Hippocampal formation (tissue), 2 donors: ENCODE measurements at regions not wholly inside any gene's neighbourhood (a gene's known extent, or its start where the extent isn't known, plus 50 kb on each side); places are given as distances from the start of the nearest gene placed in this dataset.

Source experiments
- DNase-seq, 2 donors: peaks; one replicate each; lab custom pipeline; 2025; lab: John Stamatoyannopoulos, UW

DNA sequence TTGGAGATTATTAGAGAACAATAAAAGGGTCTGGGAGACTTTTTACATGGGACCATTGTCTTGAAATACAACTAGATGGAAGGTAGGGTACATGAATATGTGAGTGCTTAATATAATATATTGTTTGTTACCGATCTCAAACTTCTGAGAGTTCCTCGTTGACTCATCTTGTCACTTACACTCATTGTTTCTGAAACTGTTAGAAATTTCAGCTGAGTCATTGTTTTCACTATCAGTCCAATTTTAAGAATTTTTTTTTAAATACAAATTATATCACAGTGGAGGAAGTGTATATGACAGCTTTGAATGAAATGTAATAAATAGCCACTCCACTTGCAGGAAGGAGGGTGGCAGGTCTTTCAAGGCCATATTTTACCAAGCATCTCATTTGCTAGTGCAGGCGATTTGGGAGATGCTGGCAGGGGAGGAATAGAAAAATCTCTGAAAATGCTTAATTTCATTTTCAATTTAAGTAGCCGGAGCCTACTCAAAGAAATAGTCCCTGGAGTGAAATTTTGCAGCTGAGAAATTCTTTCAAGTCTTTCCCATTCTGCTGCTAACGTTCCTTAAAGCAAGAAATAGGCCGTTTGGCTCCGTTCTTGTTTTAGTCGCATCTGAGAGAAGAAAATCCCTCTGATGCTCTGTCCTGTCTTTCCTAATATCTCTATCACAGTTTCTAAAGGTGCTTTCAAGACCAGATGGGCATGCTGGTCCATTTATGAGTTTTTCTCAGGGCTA is 1404.2 kb upstream of the CELF2 start:
- DNase-seq = no peak

- DNase-seq = no peak
Measured at GRCh38 chr10:9615189-9615588, 1402.5 kb upstream of the CELF2 start.

- DNase-seq = no peak
Measured at GRCh38 chr10:9621216-9621615, 1396.5 kb upstream of the CELF2 start.

GRCh38 chr10:9625304-9625703 is 1392.4 kb upstream of the CELF2 start:
- DNase-seq = no peak

GRCh38 chr10:9634466-9634865 is 1383.2 kb upstream of the CELF2 start:
- no peak for DNase-seq

DNA sequence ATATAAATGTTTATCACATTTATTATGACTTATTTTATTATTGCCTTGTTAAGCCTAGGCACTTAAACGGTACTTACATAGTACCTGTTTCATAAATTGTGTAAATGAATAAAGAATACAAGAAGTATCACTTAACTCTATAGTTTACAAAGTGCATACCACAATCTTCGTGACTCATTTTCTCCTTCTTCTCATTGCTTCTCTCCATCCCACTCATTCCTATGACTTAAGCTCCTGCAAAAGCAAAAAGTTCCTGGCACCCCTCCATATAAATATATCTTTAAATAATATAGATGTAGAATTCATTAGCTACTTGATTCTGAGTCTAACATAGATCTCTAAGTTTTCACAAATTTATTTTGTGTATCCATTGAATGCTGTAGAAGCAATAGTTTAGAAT is 1382.0 kb upstream of the CELF2 start:
- DNase-seq = no peak

GRCh38 chr10:9636216-9636615 is 1381.5 kb upstream of the CELF2 start:
- DNase-seq = no peak

DNA sequence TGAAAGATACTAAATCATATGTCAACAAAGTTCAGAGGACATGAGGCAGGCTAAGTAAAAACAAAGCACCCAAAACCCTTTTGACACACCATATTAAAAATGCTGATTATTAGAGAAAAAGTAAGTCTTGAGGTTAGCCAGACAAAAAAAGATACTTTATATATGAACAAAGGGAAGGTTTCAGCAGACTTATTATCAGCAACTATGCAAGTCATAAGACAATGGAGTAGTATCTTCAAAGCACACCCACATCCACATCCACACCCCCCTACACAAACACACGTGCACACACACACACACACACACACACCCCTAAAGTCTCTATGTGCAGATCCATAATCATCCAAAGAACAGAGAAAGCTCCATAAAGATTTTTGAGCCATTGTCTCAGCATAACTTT is 1373.9 kb upstream of the CELF2 start:
- no peak for DNase-seq

- DNase-seq = no peak
Measured at GRCh38 chr10:9645404-9645803, 1372.3 kb upstream of the CELF2 start.

DNA sequence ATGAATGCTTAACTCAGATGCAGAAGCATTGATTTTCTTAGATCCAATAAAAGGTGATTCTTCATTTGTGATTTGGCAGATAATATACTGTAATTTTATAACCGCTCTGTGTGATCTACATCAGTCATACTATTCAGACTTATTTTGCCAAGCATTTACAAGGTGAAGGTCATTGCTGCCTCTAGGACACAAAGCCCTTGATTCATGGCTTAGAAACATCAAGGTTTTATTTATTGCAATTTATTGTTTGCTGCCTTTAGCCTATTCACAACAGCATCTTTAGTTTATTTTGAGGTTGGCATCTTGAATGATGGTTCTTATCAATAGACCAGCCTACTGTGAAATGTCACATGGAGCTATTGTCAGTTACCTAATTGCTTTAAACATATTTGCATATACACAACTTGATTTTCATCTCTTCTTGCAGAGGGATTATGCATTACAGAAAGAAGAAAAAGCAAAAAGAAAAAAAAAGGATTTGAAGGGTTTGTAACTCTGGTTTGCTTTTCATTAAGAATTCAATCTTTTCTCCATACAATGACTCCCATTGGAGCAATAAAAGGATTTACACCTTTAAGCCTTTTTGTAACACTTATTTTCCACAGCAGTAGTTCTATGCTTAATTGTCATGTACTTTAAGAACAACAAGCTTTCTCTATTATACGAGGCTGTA is 1371.6 kb upstream of the CELF2 start:
- no peak for DNase-seq

DNA sequence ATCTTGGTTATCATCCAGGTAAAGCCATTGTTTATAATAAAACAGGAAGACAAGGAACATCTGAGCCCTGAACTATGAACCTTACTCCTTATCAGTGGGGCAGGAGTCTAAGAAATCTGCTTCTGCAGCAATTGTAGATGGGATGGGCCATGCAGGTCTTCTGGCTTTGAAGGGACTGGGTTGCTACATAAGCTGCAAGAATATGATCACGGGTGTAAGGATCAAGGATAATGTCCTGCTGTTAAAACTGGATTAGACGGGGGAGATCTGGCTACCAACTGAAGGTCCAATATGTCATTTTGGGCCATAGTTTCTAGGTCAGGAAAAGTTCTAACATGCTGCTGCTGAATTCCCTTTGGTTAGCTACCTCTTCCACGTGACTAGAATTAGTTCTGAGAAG is 1363.4 kb upstream of the CELF2 start:
- no peak for DNase-seq

DNA sequence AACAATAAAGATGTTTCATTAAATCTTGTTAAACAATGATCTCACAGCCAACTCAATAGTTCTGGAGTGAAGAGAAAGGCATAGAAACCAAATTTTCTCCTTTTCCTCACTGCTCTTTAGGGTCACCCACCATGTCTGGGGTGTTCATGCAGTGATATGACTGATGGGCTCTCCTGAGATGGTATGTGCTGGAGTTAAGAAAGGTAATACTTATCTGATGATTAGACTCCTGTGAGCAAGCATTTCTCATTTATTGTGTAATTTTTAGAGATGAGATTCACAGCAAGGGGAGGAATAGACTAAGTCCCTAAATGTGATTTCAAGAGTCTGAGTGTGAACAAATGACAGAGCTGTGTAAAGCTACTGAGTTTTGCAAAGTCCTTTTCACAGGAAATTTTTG is 1361.3 kb upstream of the CELF2 start:
- no peak for DNase-seq

GRCh38 chr10:9656996-9657395 is 1360.7 kb upstream of the CELF2 start:
- DNase-seq = no peak

- no peak for DNase-seq
Measured at GRCh38 chr10:9657530-9657929, 1360.1 kb upstream of the CELF2 start.

DNA sequence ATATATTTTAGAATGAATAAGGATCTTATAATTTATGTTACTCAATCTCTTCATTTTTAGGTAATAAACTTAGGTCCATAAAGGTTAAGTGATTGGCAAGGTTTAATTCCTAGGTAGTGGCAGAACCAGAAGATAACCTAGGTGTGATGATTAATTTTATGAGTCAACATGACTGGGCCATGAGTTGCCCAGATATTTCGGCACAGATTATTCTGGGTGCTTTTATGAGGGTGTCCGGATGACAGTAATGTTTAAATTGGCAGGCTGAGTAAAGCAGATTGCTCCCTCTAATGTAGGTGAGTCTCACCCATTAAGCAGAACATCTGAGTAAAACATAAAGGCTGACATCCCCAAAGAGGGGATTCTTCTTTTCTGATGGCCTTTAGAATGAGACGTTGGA is 1349.3 kb upstream of the CELF2 start:
- no peak for DNase-seq

DNA sequence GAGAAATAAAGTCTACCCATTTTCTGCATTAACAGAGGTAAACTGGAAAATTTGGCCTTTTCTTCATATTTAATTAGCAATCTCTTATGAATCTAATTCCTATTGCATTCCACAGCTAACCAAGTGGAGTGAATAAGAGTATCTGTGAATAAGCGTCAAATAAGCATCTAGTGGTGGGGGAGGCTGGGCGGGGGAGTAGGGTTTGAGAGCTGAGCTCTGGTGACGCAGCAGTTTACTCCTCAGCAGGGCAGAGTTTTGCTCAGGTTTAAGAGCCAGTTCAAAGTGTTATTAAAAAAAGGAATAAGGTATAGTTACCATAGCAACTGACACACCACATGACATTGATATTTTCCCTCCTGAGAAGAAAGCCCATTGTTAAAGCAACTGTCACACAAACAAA is 1346.8 kb upstream of the CELF2 start:
- no peak for DNase-seq

- no peak for DNase-seq
Measured at GRCh38 chr10:9681655-9682054, 1336.0 kb upstream of the CELF2 start.

- no peak for DNase-seq
Measured at GRCh38 chr10:9682802-9683201, 1334.9 kb upstream of the CELF2 start.

- no peak for DNase-seq
Measured at GRCh38 chr10:9684186-9684585, 1333.5 kb upstream of the CELF2 start.

- no peak for DNase-seq
Measured at GRCh38 chr10:9685596-9685995, 1332.1 kb upstream of the CELF2 start.

DNA sequence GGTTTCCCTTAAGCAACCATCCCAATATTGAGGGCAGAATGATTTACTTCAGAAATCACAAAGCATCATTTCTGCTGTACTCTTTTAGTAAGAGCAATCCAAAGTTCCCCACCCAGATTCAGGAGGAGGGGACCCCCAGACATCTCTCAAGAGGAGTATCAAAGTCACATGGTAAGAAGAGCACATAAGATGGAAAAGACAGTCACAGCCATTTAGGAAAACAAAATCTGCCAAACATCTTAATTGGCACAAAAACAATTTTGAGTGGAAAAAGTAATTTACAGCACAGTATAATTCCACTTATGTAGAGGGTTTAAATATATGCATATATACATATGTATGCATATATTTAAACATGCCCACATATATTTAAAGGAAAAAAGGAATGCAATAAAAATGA is 1329.0 kb upstream of the CELF2 start:
- no peak for DNase-seq

DNA sequence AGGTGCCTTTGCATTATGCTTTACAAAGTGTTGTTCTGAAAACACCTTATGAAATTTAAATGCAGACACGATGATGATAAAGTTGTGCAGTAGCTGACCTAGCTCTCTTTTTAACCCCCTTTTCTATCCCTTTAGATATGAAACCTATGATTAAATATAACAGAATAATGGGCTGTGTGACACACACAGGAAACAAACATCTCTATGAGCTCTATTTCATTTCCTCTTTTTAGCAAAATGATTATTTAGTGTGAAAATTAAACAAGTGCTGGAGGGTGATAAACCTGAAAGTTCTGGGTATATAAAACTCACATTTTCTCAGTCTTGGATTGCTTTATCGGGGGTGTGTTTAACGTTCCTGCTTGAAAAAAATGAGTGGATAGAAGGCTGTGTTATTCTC is 1310.5 kb upstream of the CELF2 start:
- no peak for DNase-seq

GRCh38 chr10:9709849-9710248 is 1307.8 kb upstream of the CELF2 start:
- no peak for DNase-seq

DNA sequence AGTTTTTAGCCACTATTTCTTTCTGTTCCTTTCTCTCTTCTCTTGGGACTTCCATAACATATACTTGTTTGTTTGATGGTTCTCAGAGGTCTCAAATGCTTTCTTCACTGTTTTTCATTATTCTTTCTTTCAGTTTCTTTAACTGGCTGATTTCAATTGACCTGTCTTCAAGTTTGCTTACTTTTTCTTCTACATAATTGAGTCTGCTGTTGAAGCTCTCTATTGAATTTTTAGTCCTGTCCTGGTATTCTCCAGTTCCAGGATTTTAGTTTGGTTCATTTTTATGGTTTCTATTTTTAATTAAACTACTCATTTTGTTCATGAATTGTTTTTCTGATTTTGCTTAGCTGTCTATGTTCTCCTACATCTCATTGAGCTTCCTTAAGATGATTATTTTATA is 1305.3 kb upstream of the CELF2 start:
- no peak for DNase-seq
